GM18868 (cell line): ENCODE measurements at regions not wholly inside any gene's neighbourhood (a gene's known extent, or its start where the extent isn't known, plus 50 kb on each side); places are given as distances from the start of the nearest gene placed in this dataset.

Experiments
- ATAC-seq: cut with Tn5 transposase; IDR thresholded peaks from one replicate; pipeline ENCODE4 v1.9.1; 2021; ENCODE audit warnings: mild to moderate bottlenecking, moderate library complexity; ENCODE audit not compliant: unreplicated experiment

DNA sequence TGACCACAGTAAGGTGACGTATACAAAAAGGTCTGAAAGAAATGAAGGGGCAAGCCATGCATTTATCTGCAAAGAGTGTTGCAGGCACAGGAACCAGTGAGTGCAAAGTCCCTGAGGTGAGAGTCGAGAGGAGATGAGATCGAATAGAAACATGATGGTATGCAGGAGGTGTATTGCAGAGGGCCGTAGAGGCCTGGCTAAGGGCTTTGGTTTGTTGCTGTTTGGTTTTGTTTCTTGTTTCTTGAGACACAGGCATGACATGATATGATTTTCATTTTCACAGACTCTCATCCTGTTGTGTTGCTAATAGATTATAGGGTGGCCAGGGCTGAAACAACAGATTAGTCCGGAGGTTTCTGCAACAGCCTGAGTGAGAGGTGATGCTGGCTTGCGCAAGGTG, 80.4 kb downstream of the HSPH1 start:
- no peak for ATAC-seq

DNA sequence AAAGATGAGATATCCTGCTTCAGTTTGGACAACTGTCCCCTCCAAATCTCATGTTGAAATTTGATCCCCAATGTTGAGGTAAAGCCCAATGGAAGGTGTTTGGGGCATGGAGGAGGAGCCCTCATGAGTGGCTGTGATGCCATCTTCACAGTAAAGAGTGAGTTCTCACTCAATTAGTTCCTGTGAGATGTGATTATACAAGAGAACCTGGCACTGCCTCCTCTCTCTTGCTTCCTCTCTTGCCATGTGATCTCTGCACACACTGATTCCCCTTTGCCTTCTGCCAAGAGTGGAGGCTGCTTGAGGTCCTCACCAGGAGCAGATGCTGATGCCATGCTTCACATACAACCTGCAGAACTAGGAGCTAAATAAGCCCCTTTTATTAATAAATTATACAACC, 86.9 kb downstream of the HSPH1 start:
- ATAC-seq = no peak

DNA sequence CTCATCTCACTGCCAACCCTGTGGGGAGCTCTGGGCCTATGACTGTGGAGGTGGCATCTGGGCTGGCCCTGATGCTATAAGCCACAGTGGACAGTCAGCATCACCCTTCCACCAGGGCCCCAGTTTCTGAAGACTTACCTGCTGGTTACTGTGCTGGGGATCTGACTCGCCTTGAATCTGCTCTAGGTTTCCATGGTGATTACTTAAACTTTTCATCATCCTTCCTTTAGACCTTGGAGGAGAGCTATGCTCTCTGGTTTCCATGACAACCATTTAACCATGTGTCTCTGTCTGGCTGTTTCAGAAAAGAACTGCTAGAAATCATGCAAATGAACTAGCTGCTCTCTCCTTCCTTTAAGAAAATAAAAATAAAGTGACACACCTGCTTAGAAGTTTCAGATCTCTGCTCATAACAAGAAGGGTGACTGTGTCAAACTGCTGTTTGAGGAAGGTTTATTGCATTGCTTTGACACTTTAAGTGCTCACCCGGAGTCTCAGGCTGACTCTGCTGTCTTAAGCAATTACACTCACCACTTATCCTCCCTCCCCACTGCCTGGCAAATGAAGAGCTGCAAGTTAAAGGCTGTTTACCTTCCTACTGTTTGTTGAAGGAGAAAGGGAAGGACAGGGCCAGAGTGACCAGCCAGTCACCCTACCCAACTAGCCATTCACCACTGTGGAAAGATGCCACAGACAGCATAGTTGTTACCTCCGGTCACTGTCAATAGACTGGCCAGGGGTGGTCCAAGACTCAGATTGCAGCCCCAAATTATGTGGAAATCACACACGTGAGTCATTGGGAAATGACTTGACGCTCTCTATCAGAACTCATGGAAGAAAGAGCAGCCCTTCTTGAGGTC, 87.6 kb downstream of the HSPH1 start:
- peak; percentile 93 for ATAC-seq

DNA sequence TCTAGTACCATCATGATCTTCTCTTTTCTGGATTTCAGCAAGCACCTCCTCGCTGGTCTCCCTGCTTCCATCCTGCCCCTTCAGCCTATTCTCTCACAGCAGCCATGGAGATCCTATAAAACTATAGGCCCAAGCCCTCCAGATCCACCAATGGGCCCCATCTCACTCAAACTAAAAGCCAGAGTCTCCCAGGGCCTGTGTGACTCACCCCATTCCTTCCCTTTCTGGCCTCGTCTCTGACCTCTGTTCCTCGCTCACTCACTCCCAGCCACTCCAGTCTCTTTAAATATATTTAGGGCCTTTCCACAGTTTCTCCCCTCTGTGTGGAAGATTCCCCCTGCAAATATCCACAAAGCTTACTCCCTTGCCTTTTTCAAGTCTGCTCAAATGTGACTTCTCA, 89.7 kb downstream of the HSPH1 start:
- ATAC-seq = no peak

DNA sequence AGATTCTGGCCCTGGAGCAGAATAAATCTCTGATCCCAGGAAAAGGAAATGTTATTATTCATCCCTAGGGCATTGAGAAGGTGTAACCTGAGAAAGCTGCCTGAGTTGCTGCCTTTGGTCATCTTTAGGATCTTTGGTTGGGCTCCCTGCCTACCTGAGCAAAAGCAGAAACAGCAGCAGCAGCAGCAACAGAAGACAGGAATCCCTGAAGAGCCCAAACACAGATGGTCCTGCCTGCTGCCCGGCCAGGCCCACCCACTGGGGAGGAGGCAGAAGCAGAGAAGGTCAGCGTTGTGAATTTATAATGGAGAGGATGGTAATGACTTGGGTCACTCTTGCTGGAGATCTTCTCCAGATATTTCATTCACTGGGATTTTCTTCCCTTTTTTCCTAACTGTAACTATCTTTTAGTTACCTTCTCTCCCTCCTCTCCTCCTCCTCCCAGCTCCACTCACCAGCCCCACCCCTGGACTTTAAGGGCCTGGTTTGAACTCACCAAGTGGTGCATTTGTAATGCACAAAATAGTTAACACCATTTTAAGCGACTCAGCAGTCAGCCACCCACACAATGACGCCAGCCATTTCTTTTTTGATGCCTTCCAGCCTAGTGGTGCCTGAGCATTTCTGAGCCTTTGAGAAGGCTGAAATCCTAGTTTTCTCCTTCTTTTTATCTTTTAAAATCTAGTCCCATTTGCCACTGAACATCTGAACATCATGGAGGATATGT, 91.7 kb downstream of the HSPH1 start:
- ATAC-seq = no peak

DNA sequence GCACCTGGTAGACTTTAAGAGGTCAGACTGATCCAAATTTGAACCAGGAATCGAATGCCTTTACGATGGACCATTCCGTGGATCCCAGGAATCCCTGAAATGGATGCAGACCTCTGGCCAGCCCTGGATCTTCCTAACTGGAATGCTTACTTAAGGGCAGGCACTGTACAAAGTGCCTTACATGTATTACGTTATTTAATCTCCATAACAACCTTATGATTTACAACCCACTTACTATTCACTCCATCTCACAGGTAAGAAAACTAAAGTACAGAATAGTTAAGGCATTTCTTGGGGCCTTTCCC, 93.6 kb downstream of the HSPH1 start:
- no peak for ATAC-seq

DNA sequence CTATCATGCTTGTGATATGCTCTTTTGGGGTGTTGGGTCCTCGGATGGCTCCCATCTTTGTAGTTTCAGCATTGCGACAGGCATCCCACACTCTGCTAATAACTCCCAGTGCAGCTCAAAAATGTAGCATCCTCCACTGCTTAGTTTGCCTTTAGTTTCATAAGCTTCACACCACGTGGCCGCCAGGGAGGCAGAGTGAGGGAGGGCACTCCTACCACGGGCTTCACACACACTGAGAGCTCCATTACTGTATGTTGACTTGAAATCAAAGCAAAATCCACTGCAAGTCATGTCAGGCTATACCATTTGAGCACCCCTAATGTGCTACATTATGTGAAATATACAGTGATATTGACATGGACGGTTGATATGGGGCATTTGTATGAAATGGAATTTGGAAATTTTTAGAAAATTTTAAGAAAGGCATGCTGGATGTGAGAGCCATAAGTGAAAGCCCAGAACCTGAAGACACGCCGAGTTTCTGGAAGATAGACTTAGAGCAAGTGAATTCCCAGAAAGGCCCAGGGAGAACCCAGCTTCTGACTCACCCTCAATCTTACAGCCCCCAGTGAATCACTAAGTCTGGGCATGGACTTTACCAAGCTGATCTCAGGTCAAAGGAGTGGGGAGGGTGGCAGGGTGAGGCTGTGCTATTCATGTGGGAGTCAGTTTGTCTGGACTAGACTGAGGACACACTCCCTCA, 94.1 kb downstream of the HSPH1 start:
- ATAC-seq = no peak

DNA sequence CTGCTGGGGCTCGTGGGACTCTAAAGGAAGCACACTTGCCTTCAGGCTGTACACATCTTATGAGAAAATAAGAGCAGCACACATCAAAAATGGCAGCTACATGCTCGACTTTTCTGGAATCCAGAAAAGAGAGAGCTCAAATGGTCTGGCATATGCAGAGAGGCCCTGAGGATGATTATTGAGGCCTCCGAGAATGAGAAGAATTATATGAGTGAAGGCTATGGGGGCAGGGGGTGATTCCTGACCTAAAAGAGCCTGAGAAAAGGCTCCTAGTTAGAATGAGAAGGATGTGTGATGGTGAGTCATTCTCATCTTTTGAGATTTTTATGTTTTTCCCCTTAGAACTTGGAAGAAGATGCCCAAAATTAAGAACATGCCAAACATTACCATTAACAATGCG, 97.1 kb downstream of the HSPH1 start:
- no peak for ATAC-seq

DNA sequence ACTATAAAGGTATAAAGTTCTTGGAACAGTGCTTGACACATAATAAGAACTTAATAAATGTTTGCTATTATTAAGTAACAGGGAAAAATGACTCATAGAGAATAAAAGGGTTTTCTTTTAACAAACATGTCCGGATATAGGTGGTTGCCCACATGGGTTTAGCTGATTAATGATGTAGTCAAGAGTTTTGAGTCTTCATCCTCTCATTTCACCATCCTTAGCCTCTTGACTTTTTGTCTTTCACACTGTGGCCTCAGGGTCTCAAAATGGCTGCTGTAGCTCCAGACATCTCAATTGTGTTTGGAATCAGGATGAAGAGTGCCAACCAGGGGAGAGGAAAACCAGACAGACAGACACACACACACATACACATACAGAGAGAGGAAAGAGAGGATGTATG, 97.9 kb downstream of the HSPH1 start:
- no peak for ATAC-seq

DNA sequence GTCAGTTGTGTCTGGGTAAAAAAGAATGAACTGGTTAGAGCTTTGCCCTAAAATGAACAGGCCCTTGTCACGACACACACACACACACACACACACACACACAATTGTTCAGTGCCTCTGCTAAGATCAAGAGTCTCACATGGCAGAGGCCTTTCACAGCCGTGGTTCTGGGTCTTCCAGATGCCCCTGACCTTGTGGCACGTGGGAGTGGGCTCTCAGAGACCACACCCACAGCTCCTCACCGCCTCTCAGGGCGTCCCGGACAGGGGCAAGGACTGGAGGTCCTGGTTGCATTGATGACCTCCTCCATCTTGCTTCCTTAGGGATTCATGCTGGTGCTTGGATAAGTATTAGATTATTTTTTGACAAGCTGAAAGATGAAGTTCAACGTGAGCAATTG, 101.0 kb downstream of the HSPH1 start:
- ATAC-seq = no peak

DNA sequence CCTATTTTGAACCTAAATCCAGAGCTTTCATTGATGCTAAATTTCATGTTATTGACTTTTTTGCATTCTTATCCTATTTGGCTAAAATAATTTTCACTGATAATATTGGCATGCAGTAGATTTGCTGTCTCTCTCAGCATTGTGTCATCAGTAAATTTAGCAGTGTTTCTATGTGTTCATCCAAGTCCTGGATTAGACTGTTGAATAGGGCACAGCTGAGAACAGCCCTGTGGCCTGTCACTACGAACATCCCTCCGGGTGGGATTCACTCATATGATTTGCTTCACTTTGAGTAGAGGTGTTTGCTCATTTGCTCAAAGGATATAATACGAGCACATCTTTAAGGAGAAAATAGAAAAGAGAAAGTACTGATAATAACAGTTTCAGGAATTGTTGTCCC, 101.5 kb downstream of the HSPH1 start:
- no peak for ATAC-seq

DNA sequence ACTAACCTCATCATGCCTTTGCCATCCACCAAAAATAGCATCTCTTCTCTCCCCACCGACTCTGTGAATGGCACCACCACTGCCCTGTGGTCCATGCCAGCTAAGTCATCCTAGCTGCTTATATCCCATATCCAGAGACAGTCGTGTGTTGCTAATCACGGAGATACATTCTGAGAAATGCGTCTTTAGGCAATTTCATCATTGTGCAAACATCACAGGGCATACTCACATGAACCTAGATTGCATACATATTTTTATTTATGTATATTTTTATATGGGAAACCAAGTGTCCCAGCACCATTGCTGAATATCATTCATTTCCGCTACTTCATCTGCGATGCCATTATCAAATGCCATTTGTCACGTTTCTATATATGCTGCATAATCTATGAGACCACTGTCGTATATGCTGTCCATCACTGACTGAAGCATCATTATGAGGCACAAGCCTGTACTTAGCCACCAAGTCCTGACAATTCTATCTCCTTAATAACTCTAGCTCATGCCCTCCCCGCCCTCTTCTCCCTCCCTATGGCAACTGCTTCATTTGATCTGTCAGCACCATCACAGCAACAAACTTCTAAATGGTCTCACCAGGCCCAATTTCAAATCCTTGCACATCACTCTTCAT, 104.2 kb downstream of the HSPH1 start:
- no peak for ATAC-seq

DNA sequence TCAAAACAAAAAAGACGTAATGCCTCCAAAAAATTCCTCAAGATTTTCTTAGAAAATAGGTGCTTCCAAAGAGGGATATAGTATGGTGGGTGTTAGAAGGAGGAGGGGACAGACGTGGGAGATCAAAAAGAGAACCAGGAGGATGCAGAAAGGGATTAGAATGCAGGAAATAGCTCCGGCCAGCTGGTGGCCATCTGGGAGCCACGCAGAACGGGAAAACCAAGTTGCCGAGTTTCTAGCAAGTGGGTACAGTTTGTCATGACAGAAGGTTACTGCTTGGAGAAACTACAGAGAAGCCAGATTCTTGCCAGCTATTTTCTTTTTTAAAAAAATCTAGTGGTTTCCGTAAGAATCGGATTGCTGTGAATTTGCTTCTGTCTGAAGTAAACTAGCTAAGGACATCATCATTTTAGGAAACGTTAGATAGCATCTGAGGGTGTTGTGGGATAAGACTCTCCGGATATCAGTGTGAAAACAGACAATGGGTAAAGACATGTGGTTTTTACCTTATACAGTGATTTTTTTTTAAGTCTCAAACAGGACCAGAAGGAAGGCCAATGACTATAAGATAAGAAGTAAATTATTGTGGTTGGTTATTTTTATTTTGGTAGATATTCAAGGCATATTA, 104.9 kb downstream of the HSPH1 start:
- ATAC-seq = no peak

DNA sequence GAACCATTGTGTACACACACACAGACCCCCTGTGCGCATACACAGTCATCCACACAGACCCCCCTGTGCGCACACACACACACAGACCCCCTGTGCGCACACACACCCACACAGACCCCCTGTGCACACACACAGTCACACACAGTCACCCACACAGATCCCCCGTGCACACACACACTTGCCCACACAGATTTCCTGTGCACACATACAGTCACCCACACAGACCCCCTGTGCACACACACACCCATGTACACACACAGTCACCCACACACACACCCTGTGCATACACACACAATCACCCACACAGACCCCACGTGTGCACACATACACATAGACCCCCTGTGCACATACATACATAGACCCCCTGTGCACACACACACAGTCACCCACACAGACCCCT, 106.1 kb downstream of the HSPH1 start:
- no peak for ATAC-seq

DNA sequence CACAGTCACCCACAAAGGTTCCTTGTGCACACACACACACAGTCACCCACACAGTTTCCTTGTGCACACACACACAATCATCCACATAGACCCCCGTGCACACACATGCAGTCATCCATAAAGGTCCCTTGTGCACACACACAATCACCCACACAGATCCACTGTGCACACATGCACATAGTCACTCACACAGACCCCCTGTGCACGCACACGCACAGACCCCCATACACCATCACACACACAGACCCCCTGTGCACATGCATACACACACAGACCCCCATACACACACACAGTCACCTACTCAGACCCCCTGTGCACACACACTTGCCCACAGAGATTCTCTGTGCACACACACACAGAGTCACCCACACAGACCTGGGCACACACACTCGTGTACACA, 107.1 kb downstream of the HSPH1 start:
- ATAC-seq = no peak

DNA sequence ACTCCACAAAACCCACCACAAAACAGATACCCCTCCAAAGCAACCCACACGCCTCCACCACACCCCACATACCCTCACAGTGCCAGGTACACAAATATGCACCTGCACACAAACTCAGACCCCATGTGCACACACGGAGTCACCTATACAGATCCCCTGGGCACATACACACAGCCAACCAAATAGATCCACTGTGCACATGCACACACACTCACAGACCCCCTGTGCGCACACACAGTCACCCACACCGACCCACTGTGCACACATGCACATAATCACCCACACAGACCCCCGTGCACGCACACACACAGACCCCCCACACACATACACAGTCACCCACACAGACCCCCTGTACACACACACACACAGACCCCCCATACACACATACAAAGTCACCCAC, 107.8 kb downstream of the HSPH1 start:
- no peak for ATAC-seq

DNA sequence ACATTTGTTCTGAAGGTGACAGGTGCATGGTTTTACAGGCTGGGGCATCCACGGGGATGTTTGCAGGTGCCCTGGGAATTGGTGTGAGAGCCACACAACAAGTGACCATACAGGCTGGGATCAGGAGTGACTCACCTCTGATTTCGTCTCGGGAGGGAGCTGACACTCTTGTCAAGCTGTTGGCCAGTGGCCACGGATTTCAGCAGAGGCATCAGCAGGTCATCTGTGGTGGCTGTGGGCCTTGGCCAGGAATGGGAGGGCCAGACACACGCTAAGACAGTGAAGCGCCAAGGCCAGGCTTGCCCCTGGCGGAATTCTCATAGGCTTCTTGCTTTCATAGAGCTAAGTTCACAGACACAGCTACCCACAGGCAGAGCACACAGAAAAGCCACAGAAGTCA, 108.6 kb downstream of the HSPH1 start:
- no peak for ATAC-seq

DNA sequence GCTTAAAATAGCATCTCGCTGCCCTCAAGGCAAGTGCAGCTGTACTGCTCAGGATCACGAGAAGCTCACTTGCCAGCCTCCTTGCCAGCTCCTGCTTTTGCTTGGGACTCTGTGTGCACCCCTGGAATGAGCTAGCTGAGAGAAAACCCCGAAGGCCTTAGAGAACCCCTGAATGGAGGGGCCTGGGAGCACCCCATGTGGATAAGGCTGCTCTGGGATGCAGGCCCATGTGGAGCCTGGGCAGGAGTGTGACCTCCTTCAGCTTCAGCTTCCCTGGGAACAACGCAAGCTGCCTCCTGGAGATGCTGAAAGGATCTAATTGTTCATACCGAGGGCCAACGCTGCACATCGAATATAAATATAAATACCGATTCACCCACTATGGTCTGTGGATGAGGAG, 109.2 kb downstream of the HSPH1 start:
- ATAC-seq = no peak

DNA sequence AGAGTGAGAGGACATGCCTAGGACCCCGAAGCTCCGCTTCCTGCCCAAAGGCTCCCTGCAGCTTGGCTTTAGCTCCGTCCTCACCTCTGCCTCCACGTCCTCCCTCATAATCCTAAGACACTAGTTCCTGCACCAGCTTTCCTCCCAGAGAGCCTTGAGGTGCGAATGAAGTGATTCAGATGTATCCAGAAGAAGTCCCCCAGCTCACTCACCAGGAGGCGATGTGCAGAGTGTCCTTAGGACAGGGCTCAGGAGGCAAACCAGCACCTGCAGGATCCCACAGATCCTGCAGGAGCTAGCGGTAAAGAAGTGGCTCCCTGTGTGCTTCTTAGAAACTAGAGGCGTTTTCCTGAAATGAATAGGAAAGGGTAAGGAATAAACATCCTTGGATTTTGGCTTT, 109.7 kb downstream of the HSPH1 start:
- ATAC-seq = no peak

DNA sequence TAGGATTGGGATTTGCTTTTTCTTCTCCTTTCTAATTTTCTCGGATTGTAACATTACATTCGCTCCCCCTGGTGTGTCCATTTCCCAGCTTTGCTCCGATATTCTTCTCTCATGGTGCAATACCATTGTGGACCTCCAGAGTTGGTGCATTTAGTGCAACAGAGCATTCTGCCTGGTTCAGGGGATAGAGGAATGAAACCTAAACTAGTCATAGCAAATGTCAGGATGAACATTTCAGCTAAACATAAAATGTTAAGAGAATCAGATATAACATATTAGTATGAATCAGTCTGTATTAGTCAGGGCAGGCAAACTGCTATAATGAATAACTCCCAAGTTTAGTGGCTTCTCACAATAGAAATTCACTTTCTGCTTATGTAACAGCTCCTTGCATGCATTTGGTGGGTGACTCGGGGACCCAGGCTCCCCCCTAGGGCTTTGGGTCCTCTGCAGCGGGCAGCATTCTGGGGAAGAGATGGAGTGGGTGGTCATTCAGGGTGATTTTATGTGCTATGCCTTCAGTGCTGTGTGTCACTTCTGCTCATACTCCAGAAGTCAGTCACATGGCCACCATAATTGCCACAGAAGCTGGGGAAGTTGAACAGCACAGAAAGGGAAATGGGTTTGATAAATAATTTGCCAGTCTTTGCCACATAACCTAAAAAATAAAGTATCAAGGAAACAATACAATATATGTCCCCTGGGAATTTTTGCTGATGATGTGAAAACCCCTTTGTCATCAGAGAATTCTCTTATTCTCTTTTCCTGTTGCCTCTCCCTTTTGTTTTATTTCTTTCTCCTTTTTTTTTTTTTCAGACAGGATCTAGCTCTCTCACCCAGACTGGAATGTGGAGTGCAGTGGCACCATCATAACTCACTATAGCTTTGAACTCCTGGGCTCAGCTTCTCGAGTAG, 111.0 kb downstream of the HSPH1 start:
- ATAC-seq = no peak
